ENCODE measurements at regions not wholly inside any gene's neighbourhood (a gene's known extent, or its start where the extent isn't known, plus 50 kb on each side); places are given as distances from the start of the nearest gene placed in this dataset.
"Not testable (repeated sequence)": the region's sequence is repeated elsewhere in the genome, so short reads cannot be mapped to it uniquely, and the experiment has no call there.

DNA sequence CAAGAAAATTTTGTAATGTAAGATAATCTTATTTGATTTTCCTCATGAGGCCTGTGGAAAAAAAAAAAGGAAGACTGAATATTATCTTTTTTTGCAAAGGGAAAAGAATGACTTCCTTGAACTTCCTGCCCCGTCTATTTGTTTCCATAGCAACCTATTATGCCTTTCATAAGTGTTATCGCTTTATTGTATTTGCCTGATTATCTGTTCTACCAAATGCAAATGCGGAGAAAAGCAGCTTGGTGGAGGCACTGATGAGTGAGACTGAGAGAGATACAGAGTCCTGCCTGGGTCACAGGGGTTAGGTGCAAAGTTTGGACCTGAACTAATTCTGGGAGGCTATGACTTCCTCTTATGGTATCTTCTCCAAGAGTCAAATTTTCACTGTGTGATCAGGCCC is 334.0 kb upstream of the KCNMB2 start:
- no peak for DNase-seq

DNA sequence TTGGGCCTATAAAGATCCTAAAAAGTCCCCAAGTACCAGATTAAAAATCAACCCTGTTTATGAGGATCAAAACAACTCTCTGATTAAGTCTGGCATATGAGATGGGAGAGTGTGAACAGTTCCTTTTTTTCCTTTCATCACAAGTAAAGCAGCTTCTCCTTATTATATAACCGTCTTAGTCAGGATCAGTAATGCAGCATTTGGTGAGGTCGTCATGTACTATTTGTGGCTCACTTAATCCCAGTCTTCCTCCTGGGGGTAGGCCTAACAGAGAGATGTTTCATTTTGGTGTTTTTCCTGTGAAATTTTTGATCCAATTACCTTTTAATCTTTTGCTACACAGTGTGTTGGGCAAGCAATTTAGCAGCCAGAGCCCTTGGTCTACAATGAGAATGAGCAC is 333.1 kb upstream of the KCNMB2 start:
- no peak for DNase-seq

DNA sequence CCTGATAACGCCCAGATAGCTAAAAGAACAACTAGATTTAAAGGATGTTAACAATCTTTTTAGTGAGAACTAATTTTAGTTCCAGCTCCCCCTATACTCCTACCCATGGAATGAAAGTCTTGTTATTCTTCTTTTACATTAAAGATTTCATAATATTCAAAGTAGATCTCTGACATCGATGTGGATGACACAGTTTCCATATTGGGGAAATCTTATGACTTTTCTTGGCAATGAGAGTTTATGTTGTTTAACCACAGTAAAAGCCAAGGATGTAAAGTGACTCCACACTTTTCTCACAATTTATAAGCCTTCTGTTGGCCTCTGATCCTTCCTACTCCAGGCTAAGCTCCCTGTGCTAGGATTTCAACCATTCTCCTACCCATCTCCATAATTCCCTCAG is 332.6 kb upstream of the KCNMB2 start:
- DNase-seq, result no peak

DNA sequence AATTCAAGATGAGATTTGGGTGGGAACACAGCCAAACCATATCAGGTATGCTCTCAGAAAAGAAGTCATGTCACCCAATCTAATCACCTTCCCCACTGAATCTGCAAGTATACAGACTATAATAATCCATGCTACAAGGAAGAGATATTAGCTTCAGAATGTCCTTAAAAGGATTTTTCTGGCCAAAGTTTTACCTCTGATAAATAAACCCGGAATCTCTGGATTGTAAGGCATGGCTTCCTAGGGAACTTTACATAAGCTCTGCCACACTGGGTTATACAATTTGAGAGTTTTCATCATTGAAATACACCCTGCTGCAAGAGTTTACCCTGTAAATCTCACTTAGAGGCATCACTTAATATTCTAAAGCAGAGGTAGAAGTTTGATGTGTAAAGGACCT is 330.5 kb upstream of the KCNMB2 start:
- no peak for DNase-seq

DNA sequence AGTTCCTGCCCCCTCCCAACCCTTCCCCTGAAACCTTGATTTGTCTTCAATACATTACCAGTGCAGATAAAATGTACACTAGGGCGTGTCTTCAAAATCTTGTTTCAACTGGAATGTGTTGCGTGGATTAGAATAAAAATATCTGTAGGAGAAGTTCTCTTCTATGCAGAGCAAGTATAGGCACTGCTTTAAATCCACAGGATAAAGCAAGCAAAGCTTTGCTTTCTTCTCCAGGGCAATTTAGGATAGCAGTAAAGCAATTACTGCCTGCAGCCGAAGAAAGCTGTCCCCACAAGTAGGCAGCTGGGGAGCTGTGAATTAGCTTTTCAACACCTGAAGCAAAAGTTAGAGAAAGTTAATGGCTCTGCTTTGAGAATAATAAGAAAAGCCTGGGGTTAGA is 329.7 kb upstream of the KCNMB2 start:
- no peak for DNase-seq

DNA sequence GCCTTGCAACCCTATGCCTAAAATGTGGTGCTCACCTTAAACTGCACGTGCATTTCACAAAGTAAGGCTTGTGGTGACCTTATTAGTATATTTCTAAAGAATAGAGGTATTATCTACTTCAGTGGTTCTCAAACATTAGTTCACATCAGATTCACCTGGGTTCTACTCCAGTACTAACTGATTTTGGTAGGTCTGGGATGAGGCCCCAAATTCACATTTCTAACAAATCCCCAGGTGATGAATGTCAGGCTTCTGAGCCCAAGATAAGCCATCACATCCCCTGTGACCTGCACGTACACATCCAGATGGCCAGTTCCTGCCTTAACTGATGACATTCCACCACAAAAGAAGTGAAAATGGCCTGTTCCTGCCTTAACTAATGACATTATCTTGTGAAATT is 329.1 kb upstream of the KCNMB2 start:
- not testable (repeated sequence) for DNase-seq

DNA sequence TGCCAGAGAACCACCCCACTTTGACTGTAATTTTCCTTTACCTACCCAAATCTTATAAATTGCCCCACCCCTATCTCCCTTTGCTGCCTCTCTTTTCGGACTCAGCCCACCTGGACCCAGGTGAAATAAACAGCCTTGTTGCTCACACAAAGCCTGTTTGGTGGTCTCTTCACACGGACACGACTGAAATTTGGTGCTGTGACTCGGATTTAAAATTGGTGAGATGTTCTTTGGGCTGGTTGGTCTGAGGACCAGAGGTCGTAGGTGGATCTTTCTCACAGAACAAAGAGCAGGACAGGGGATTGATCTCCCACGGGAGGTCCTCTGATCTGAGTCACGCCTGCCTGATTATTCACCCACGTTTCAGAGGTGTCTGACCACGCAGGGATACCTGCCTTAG is 328.6 kb upstream of the KCNMB2 start:
- DNase-seq, result not testable (repeated sequence)

DNA sequence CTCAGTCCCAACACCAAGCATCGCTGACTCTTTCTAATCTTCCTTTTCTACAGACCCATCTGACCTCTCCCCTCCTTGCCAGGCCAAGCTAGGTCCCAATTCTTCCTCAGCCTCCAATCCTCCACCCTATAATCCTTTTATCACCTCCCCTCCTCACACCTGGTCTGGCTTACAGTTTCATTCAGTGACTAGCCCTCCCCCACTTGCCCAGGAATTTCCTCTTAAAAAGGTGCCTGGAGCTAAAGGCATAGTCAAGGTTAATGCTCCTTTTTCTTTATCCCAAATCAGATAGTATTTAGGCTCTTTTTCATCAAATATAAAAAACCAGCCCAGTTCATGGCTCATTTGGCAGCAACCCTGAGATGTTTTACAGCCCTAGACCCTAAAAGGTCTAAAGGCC is 327.1 kb upstream of the KCNMB2 start:
- DNase-seq, result not testable (repeated sequence)

DNA sequence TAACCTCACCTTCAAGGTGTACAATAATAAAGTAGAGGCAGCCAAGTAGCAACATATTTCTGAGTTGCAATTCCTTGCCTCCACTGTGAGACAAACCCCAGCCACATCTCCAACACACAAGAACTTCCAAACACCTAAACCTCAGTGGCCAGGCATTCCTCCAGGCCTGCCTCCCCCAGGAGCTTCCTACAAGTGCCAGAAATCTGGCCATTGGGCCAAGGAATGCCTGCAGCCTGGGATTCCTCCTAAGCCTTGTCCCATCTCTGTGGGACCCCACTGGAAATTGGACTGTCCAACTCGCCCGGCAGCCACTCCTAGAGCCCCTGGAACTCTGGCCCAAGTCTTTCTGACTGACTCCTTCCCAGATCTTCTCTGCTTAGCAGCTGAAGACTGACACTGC is 326.6 kb upstream of the KCNMB2 start:
- not testable (repeated sequence) for DNase-seq

DNA sequence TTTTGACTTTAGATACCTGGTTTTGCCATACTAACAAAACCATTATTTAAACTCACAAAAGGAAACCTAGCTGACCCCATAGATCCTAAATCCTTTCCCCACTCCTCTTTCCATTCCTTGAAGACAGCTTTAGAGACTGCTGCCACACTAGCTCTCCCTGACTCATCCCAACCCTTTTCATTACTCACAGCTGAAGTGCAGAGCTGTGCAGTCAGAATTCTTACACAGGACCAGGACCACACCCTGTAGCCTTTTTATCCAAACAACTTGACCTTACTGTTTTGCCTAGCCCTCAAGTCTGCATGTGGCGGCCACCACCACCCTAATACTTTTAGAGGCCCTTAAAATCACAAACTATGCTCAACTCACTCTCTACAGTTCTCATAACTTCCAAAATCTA is 325.1 kb upstream of the KCNMB2 start:
- DNase-seq, result peak; percentile 25

DNA sequence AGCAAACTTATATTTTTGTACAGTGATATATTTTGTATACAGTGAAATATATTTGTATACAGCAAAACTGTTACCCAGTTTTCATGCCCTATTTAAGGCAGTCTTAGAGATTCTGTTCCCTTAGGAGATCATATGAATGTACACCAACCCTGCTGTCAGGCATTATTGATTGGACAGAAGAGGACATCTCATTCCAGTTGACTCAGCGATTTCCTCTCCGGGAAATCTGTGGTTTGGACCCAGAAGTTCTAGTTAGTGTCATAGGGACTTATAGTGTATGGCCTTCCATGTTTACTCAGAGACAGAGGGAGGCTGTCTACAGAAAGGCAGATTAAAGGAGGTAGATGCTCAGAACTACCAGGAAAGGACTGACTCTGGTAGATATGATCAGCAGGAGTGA is 318.8 kb upstream of the KCNMB2 start:
- DNase-seq, result no peak

DNA sequence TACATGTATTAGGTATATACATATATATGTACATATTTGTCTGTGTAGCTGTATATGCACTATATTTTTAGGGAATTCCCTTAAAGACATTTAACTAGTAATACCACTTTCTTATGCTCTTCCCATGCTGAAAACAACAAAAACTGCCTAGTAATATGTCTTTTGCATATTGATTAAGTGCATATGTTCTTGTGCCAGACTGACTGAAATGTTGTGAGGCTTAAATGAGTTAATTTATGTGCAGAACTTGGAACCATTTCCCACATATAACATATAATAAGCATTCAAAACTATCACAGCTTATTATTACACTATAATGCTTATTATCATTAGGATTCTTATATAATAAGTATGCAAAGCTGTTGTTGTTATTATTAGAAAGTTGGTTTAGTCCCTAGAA is 318.0 kb upstream of the KCNMB2 start:
- no peak for DNase-seq

DNA sequence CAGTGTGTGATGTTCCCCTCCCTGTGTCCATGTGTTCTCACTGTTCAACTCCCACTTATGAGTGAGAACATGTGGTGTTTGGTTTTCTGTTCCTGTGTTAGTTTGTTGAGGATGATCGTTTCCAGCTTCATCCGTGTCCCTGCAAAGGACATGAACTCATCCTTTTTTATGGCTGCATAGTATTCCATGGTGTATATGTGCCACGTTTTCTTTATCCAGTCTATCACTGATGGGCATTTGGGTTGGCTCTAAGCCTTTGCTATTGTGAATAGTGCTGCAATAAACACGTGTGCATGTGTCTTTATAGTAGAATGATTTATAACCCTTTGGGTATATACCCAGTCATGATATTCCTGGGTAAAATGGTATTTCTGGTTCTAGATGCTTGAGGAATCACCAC is 316.6 kb upstream of the KCNMB2 start:
- DNase-seq, result not testable (repeated sequence)

DNA sequence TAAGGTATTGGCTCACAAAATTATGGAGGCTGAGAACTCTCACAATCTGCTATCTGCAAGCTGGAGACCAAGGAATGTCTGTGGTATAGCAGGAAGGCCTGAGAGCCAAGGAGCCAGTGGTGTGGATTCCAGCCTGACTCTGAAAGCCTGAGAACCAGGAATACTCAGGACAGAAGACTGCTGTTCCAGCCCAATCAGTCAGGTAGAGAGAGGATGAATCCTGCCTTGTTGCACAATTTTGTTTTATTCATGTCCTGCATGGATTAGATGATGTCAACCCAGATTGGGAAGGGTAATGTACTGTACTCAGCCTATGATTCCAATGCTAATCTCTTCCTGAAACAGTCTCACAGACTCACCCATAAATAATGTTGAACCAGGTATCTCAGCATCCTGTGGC is 312.4 kb upstream of the KCNMB2 start:
- DNase-seq, result peak; percentile 41

DNA sequence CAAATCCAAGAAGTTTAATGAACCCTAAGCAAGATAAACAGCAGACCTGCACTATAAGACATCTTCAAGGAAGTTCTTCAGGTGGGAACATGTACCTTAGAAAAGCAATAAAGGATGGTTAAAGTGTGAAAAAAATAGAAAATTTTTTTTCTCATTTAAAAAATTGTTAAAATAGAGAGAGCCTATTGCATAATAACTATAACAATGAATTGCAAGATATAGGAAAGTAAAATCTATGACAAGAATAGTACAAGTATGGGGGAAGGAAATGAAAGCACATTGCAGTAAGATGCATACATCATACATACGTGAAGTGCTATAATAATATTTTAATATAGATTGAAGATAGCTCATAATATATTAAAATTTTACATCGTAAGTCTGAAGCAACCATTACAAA is 310.1 kb upstream of the KCNMB2 start:
- no peak for DNase-seq

DNA sequence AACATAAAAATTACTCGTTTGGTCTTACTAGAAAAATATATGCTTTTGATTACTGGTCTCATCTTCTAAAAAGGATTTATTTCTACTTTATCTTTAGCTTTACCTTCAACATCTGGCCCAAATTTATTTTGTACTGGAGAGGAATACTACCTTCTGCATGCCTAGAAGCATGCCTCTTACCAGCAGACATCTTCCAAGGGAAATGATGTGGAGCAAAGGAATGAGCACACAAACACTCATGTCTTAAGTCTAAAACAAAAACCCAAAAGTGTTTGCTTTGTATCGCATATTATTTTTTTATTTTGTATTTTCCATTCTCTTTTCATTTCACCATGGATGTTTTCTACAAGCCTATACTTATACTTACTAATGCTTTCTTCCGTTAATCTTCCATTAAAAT is 304.6 kb upstream of the KCNMB2 start:
- no peak for DNase-seq

DNA sequence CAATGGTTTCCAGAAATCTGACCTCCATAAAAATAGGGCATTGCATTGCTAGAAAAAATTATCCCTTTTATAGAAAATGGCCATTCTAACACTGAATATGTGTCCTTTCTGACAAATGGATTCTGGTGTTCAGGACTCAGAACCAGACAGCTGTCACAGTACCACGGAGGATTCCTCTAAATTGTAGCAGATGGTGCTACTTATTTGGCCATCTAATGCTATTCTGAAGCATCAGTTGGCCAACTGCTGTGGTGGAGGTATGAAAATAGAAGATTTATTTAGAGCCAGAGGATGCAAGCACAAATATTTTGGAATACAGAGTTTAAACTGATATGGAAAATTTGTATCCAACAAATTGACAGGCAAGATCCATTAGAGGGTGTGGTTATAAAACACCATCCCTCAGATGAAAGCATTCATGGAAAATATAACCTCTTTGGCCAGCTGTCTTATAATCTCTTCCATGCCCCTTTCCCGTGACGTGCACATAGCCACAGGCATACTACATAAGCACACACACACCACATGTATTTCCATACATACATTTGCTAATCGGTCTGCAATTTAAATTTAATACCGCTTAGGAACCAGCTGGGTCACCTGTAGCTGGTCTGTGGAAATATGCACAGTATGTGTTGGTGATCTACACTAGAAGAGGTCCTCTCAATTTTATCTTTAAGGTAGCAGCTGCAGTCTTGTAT is 302.7 kb upstream of the KCNMB2 start:
- DNase-seq, result no peak

DNA sequence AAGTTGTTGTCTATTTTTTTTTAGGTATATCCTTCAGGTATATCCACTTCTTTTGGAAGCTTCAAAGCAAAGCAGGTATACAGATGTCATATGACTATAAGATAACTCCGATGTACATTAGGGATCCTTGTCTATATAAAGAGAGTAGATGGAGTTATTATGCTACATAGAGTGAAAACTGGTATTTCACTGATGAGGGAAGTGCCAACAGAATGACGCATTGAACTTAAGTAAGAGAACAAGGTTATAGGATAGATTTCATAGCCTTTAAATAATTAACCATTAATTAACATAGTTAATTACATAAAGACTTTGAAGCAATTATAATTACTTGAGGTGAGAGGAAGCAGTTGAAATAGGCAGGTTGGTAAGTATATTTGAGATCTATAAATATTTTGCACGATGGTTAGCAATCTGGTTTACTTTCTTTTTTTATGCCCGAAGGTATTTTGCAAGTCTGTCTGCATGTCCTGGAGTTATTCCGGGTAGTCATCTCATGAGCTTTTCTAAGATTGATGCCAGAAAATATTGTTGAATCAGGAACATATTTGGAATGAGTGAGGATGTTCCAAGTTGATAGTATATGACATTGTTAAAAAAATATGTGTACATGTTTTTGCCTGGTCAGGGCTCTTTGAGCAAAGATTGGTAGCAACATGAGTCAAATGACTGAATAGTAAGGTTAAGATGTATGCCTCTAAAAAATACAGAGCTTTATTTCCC is 299.5 kb upstream of the KCNMB2 start:
- peak; percentile 17 for DNase-seq

DNA sequence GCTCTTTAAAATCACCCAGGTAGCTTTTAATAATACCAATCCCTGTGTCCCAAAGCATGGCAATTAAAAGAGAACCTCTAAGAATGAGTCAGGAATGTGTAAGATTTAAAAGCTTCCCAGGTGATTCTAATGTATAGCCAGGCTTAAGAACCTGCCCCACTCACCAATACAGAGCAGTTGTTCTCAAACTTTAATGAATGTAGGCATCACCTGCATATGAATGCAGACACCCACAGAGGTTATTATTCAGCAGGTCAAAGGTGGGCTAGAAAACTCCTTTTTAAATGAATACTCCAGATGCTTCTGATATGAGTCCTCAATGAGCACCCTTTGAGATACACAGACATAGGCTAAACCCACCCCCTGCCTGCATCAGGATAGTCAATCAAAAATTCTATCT is 298.1 kb upstream of the KCNMB2 start:
- DNase-seq, result no peak

DNA sequence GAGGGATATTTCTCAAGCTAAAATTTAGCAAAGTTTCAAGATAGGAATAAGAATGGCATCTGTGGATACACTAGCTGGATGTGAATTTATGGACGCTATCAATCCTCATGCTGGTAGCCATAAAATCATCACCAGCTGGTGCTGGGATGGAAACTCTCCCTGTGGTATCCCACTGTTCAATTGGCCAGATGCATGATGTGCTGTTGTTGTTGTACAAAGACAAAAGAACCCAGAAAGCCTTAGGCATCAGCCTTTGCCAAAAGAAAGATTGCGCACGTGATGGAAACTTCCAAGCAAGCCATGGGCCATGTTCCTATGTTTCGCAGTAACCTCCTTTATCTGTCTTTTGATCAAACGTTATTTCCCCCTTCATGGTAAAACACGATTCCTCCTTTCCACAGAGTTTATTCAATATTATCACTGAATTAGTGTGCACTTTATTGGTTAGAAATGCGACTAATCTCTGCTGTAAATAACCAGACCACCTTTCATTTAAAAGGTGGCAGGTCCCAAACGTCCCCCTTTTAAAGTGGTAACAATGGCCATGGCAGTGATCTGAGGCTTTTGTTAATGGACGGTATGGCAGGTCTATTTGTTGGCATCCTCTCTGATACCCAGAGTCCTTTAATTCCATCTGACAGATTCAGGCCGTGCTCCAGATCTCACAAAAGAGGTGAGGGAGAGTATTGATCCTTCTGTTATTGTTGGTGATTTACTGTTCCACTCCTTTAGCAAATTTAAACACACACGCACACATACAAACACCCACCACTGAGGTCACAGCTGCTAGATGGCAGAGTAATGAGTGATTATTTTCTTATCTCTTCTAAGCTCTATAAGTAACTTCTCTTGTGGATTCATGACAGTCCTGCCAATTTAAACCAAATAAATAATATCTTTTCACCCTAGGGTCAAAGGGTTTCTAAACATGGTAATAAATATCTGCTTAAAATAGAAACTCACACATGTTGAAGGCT is 291.2 kb upstream of the KCNMB2 start:
- DNase-seq, result no peak

DNA sequence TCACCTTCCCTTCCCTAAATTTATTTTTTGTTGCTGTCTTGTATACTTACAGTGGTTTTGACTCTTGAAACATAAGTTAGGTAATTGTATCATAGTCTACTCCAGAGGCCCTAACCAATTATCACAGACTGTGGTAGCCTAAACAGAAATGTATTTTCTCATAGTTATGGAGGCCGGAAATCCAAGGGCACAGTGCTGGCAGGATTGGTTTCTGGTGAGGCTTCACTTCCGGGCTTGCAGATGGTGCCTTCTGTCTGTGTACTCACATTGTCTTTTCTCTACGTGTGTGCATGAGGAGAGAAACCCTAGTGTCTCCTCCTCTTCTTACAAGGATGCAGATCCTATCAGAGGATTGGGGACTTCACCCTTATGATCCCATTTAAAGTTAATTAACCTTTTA is 290.2 kb upstream of the KCNMB2 start:
- DNase-seq, result no peak

DNA sequence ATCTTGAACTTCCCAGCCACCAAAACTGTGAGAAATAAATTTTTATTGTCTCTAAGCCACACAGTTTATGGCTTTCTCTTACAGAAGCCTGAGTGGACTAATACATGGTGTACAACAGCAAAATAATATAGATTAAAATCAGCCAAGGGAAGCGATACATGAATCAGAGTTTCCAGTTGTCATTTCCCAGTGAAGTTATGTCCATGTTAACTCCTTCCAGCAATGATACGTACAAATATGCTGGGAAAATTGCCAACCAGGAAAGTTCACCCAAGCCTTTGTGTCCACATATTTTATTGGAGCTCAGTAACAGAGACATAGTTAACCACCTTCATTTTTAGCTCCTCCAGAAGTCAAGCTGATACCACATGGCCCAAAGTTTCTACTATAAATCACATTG is 280.9 kb upstream of the KCNMB2 start:
- peak; percentile 18 for DNase-seq

DNA sequence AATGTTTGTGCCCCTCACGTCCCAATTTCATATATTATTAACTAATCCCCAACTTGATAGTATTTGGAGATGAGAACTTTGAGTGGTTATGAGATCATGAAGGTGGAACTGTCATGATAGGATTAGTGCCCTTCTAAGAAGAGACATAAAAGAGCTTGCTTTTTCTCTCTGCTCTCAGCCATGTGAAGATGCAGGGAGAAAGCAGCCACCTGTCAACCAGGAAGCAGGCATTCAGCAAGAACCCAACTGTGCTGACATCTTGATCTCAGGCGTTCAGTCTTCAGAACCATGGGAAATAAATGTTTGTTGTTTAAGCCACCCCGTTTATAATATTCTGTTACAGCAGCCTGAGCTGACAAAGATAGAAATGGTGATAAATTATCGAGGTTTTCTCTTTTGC is 278.7 kb upstream of the KCNMB2 start:
- no peak for DNase-seq

DNA sequence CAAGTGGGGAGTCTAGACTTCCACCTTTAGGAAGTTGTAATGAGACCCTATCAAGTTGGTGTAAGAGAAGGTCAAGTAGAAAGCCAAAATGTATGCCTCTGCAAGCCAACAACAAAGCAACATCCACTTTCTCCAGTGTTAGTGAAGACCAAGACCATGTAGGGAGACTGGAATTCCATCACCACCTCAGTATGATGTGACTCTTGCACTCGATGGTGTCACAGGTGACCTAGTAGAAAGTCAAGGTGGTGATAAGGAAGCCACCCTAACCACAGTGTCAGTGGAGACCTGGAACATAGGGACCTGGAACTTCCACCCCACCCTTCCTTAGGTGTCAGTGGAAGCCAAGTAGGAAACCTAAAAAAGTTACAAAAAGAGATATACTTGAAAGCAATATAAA is 278.1 kb upstream of the KCNMB2 start:
- DNase-seq, result no peak

Data from NCI-H226 (cell line).